GM23248 (cell line): ENCODE measurements at regions not wholly inside any gene's neighbourhood (a gene's known extent, or its start where the extent isn't known, plus 50 kb on each side); places are given as distances from the start of the nearest gene placed in this dataset.

Experiments
- EZH2 ChIP-seq: fragments of 200-600 bp; sonication (generic); IDR thresholded peaks from 2 replicates; pipeline ENCODE4 v1.6.1; 2018; ENCODE audit warnings: antibody characterized with exemption, mild to moderate bottlenecking; ENCODE audit not compliant: insufficient read depth, poor library complexity, severe bottlenecking
- EZH2phosphoT487 ChIP-seq: fragments of 200-600 bp; sonication (generic); IDR thresholded peaks from 2 replicates; pipeline ENCODE4 v1.6.1; 2018; ENCODE audit warnings: antibody characterized with exemption, moderate library complexity, mild to moderate bottlenecking, low read depth; ENCODE audit not compliant: insufficient read depth

- TF ChIP-seq EZH2 (no peak), EZH2phosphoT487 (no peak)
Measured at GRCh38 chr3:59695860-59696259, 646.0 kb upstream of the CFAP20DC start.
